GM19455 (cell line): ENCODE measurements at regions not wholly inside any gene's neighbourhood (a gene's known extent, or its start where the extent isn't known, plus 50 kb on each side); places are given as distances from the start of the nearest gene placed in this dataset.
"Not testable (repeated sequence)": the region's sequence is repeated elsewhere in the genome, so short reads cannot be mapped to it uniquely, and the experiment has no call there.

Source experiments
- ATAC-seq: cut with Tn5 transposase; IDR thresholded peaks from one replicate; pipeline ENCODE4 v1.9.1; 2021; ENCODE audit not compliant: unreplicated experiment

GRCh38 chr1:228796945-228797344 is 61.7 kb downstream of the RHOU start:
- ATAC-seq: not testable (repeated sequence)

GRCh38 chr1:228798035-228798434 is 62.8 kb downstream of the RHOU start:
- no peak for ATAC-seq

- ATAC-seq: no peak
Observed at GRCh38 chr1:228798548-228798947, 63.3 kb downstream of the RHOU start.

- ATAC-seq: no peak
Observed at GRCh38 chr1:228799924-228800323, 64.6 kb downstream of the RHOU start.

GRCh38 chr1:228801068-228801467 is 65.8 kb downstream of the RHOU start:
- no peak for ATAC-seq

GRCh38 chr1:228802386-228803220 is 67.3 kb downstream of the RHOU start:
- no peak for ATAC-seq

GRCh38 chr1:228803421-228803820 is 68.1 kb downstream of the RHOU start:
- no peak for ATAC-seq

GRCh38 chr1:228804173-228804572 is 68.9 kb downstream of the RHOU start:
- no peak for ATAC-seq

- no peak for ATAC-seq
Observed at GRCh38 chr1:228804640-228805413, 69.5 kb downstream of the RHOU start.

GRCh38 chr1:228807904-228808605 is 72.8 kb downstream of the RHOU start:
- no peak for ATAC-seq

GRCh38 chr1:228809621-228810394 is 74.5 kb downstream of the RHOU start:
- no peak for ATAC-seq

GRCh38 chr1:228810395-228810758 is 75.1 kb downstream of the RHOU start:
- ATAC-seq: no peak

GRCh38 chr1:228810878-228811711 is 75.8 kb downstream of the RHOU start:
- no peak for ATAC-seq

GRCh38 chr1:228811712-228812305 is 76.5 kb downstream of the RHOU start:
- no peak for ATAC-seq

- no peak for ATAC-seq
Observed at GRCh38 chr1:228812961-228813360, 77.7 kb downstream of the RHOU start.

- no peak for ATAC-seq
Observed at GRCh38 chr1:228814176-228814575, 78.9 kb downstream of the RHOU start.

GRCh38 chr1:228818296-228818695 is 83.0 kb downstream of the RHOU start:
- no peak for ATAC-seq

- ATAC-seq: no peak
Observed at GRCh38 chr1:228818928-228819630, 83.8 kb downstream of the RHOU start.

- no peak for ATAC-seq
Observed at GRCh38 chr1:228821252-228821651, 86.0 kb downstream of the RHOU start.
